Esophagus squamous epithelium (tissue), 5 donors: ENCODE measurements at regions not wholly inside any gene's neighbourhood (a gene's known extent, or its start where the extent isn't known, plus 50 kb on each side); places are given as distances from the start of the nearest gene placed in this dataset.

ENCODE experiments used
- DNase-seq: peaks from one replicate; lab custom pipeline; 2025; lab: John Stamatoyannopoulos, UW
- H3K27ac ChIP-seq, 4 donors: fragments of 200-600 bp; sonication (generic); one replicate each; pipeline ENCODE4 v1.5.1; 2016 to 2019; ENCODE audit warnings: mild to moderate bottlenecking in 1 of 4
- H3K27me3 ChIP-seq, 4 donors: fragments of 200-600 bp; sonication (generic); 1 replicate in 3 of 4; 2 replicates in 1 of 4; pipeline versions ENCODE4 v1.5.1 to v1.6.0; 2017 to 2021; ENCODE audit warnings: antibody characterized with exemption in 1 of 4
- H3K36me3 ChIP-seq, 3 donors: fragments of 200-600 bp; sonication (generic); one replicate each; pipeline ENCODE4 v1.5.1; 2016 to 2019
- H3K4me1 ChIP-seq, 3 donors: fragments of 200-600 bp; sonication (generic); one replicate each; pipeline ENCODE4 v1.5.1; 2017 to 2019
- H3K4me3 ChIP-seq, 4 donors: fragments of 200-600 bp; sonication (generic); 1 replicate in 3 of 4; 2 replicates in 1 of 4; pipeline ENCODE4 v1.5.1; 2016 to 2019; ENCODE audit warnings: mild to moderate bottlenecking in 2 of 4, moderate library complexity in 1 of 4
- H3K9me3 ChIP-seq, 3 donors: fragments of 200-600 bp; sonication (generic); one replicate each; pipeline ENCODE4 v1.5.1; 2016 to 2019
- POLR2A ChIP-seq, 4 donors: fragments of 450-650 bp; IDR thresholded peaks; one replicate each; pipeline ENCODE4 v1.6.1; 2017; ENCODE audit warnings: antibody characterized with exemption in 4 of 4, mild to moderate bottlenecking in 4 of 4, moderate library complexity in 3 of 4
- WGBS, 2 donors: methylation state at CpG; one replicate each; pipeline ENCODE4 v1.1.5; 2018; 5-methylcytosine and 5-hydroxymethylcytosine counted together
- intact Hi-C: fragments of 100-400 bp; cut with DNase I; formaldehyde crosslinking; loops from one replicate; pipeline ENCODE4 v1.15.0; 2022
- TF ChIP-seq, protein P1 (sequence below), 6 experiments: fragments of 450-650 bp in 4 of 6; fragments of 200-600 bp in 2 of 6; sonication (generic) in 2 of 6; IDR thresholded peaks; one replicate each; pipeline ENCODE4 v1.5.1; 2016 to 2019; ENCODE audit warnings: antibody characterized with exemption in 6 of 6, mild to moderate bottlenecking in 4 of 6, moderate library complexity in 4 of 6
- donor health status: DM: yes; HTN: yes; CAD: no.

DNA sequence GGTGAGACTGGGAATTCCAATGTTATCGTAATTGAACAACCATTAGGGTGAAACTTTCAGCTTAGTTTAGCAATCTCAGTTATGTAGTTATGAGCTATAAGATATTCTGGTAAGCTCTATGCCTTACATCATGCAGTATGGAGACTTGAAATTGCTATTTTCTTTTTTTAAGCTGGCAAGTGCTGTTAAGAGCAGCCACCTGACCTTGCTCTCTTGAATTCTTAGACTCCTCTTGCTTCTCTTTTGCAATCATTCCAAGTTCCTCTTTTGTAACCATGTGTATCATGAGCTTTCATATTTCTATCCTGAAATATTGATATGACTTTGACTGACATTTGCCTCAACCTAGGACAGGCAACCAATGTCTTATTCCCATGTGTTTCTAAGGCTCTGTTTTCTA is 446.3 kb upstream of the SLC35B3 start:
- no peaks in the 10 kb centered on the region for H3K9me3 ChIP-seq
- no peaks in the 10 kb centered on the region for H3K36me3 ChIP-seq
- TF ChIP-seq POLR2A (IDR thresholded peaks at IDR 0.05): no peak
- TF ChIP-seq, protein P1, sequence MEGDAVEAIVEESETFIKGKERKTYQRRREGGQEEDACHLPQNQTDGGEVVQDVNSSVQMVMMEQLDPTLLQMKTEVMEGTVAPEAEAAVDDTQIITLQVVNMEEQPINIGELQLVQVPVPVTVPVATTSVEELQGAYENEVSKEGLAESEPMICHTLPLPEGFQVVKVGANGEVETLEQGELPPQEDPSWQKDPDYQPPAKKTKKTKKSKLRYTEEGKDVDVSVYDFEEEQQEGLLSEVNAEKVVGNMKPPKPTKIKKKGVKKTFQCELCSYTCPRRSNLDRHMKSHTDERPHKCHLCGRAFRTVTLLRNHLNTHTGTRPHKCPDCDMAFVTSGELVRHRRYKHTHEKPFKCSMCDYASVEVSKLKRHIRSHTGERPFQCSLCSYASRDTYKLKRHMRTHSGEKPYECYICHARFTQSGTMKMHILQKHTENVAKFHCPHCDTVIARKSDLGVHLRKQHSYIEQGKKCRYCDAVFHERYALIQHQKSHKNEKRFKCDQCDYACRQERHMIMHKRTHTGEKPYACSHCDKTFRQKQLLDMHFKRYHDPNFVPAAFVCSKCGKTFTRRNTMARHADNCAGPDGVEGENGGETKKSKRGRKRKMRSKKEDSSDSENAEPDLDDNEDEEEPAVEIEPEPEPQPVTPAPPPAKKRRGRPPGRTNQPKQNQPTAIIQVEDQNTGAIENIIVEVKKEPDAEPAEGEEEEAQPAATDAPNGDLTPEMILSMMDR (IDR thresholded peaks at IDR 0.05): no peak
- no peaks in the 10 kb centered on the region for H3K27me3 ChIP-seq
- no peak overlapping the region for H3K4me3 ChIP-seq
- 0% methylated on average over 1 of the region's 1 CpG for WGBS, 2 donors
- intact Hi-C loops: no loop called here
- no peak for DNase-seq
- H3K4me1 ChIP-seq: no peaks in the 10 kb centered on the region
- no peak overlapping the region for H3K27ac ChIP-seq

- WGBS, 2 donors: 56 to 84% methylated on average over 1 of the region's 1 CpG
- no peaks in the 10 kb centered on the region for H3K4me1 ChIP-seq
- no peak overlapping the region for H3K4me3 ChIP-seq
- intact Hi-C loops: no loop called here
- no peaks in the 10 kb centered on the region for H3K9me3 ChIP-seq
- TF ChIP-seq, protein P1 (IDR thresholded peaks at IDR 0.05): no peak
- TF ChIP-seq POLR2A (IDR thresholded peaks at IDR 0.05): no peak
- H3K27ac ChIP-seq: no peak overlapping the region
- peaks cover 0 to 4% (median 0%) of the 10 kb centered on the region in 4 donors for H3K27me3 ChIP-seq
- DNase-seq: no peak
- no peaks in the 10 kb centered on the region for H3K36me3 ChIP-seq
Measured at GRCh38 chr6:8879334-8879733, 444.0 kb upstream of the SLC35B3 start.

DNA sequence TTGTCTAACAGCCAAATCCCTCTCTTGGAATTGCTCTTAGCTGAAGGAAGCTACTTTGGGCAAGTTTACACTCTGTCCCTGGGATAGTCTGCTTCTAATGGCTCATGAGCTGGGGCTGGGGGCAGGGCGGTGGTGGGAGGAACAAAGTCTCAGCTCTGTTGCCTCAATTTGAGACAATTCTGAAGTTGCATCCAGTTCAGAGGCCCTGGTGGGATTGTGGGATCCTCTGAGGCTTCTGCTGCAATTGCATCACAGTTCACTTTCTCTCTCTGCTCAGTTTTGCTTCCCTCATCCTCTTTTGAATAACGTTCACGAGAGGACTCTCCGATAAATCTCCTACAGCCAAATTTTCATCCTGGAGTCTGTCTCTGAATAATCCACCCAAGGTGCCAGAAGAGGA is 440.6 kb upstream of the SLC35B3 start:
- Histone ChIP-seq H3K27ac (no peak overlapping the region), H3K4me1 (no peaks in the 10 kb centered on the region), H3K4me3 (no peak overlapping the region), H3K36me3 (no peaks in the 10 kb centered on the region), H3K27me3 (peaks cover 0 to 4% (median 0%) of the 10 kb centered on the region in 4 donors), H3K9me3 (no peaks in the 10 kb centered on the region)
- TF ChIP-seq, protein P1 (IDR thresholded peaks at IDR 0.05): no peak
- 62 to 76% methylated on average over 4 of the region's 4 CpGs for WGBS, 2 donors
- intact Hi-C loops: no loop called here
- no peak for DNase-seq

- no peak for TF ChIP-seq POLR2A (IDR thresholded peaks at IDR 0.05)
- TF ChIP-seq, protein P1 (IDR thresholded peaks at IDR 0.05): no peak
- Histone ChIP-seq H3K27me3 (peaks cover 0 to 8% (median 0%) of the 10 kb centered on the region in 4 donors), H3K9me3 (no peaks in the 10 kb centered on the region), H3K4me3 (no peak overlapping the region), H3K27ac (no peak overlapping the region), H3K4me1 (no peaks in the 10 kb centered on the region), H3K36me3 (no peaks in the 10 kb centered on the region)
- WGBS, 2 donors: 84 to 85% methylated on average over 3 of the region's 3 CpGs
- DNase-seq: no peak
- intact Hi-C loops: no loop called here
Measured at GRCh38 chr6:8872589-8872988, 437.2 kb upstream of the SLC35B3 start.

DNA sequence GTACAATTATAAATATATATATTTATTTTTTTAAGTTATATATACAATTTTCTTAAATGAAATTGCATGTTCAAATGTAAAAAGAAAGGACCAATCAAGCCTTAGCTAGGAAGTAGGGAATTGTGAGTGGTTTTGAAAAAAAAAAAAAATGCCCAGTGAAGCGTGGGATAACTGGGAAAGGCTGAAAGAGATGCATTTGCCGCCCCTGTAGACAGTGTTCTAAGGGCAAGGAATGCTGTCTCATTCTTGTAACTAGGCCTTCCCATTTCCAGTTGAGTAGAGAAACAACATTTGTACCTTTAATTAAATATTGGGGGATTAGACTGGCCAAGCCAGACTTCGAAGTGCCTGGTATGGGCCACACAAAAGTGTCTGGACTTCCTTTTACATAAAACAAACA is 430.1 kb upstream of the SLC35B3 start:
- Histone ChIP-seq H3K27ac (no peak overlapping the region), H3K4me1 (no peaks in the 10 kb centered on the region), H3K27me3 (peaks cover 0 to 4% (median 0%) of the 10 kb centered on the region in 4 donors), H3K36me3 (no peaks in the 10 kb centered on the region), H3K4me3 (no peak overlapping the region), H3K9me3 (no peaks in the 10 kb centered on the region)
- TF ChIP-seq, protein P1 (IDR thresholded peaks at IDR 0.05): no peak
- no peak for TF ChIP-seq POLR2A (IDR thresholded peaks at IDR 0.05)
- DNase-seq: no peak
- intact Hi-C loops: no loop called here
- 70 to 84% methylated on average over 3 of the region's 3 CpGs for WGBS, 2 donors
